K562 (cell line): ENCODE measurements at regions not wholly inside any gene's neighbourhood (a gene's known extent, or its start where the extent isn't known, plus 50 kb on each side); places are given as distances from the start of the nearest gene placed in this dataset.

Experiments
- ATAC-seq: fragments of 200-7000 bp; cut with Tn5 transposase; 3 replicates; pipeline ENCODE4 v1.9.1; 2020; ENCODE audit warnings: moderate library complexity
- BruUV-seq: library from RNA; stranded (reverse); fragments of 400-500 nt; replicated peaks from 2 replicates; lab custom pipeline; 2021; lab: Mats Ljungman, UMichigan
- CTCF ChIA-PET: fragments of 300-600 bp; formaldehyde crosslinking; extraction: SDS; loops from one replicate; lab custom pipeline; 2021; ENCODE audit warnings: low intra/inter-chr PET ratio; lab: Yijun Ruan, JAX
- POLR2A ChIA-PET: fragments of 300-600, 350-650 bp; sonication (Branson Sonifier 250); formaldehyde crosslinking; extraction: SDS; loops from one replicate; lab custom pipeline; 2021; ENCODE audit warnings: antibody characterized with exemption, inconsistent platforms; lab: Yijun Ruan, JAX
- DNase-seq, 4 experiments: peaks; one replicate each; pipeline versions ENCODE4 v3.0.0 to v3.0.0-alpha.2; 2011 to 2018; ENCODE audit warnings: low spot score in 3 of 4, mixed read lengths in 3 of 4; ENCODE audit errors: extremely low read depth in 1 of 4
- FAIRE-seq: peaks from 2 replicates; lab custom pipeline; 2011; peaks lifted over from hg19 to GRCh38; lab: Jason Lieb, UNC
- H2AFZ ChIP-seq: 2 replicates; pipeline ENCODE4 v1.6.0; 2011; ENCODE audit warnings: low read depth, low read length, control low read depth, inconsistent platforms
- H3K27ac ChIP-seq: fragments of 200-600 bp; 3 replicates; pipeline ENCODE4 v1.8.0; 2011; ENCODE audit warnings: low read depth, mild to moderate bottlenecking, control low read depth, inconsistent platforms, low read length, moderate library complexity, mixed read lengths; ENCODE audit errors: extremely low read depth
- H3K27me3 ChIP-seq, 2 experiments: fragments of 300-600 bp in 1 of 2; 2 replicates in 1 of 2; 3 replicates in 1 of 2; pipeline versions ENCODE4 v1.6.0 to v1.8.0; 2011; ENCODE audit warnings: inconsistent platforms in 2 of 2, low read length in 2 of 2, mild to moderate bottlenecking in 1 of 2, mixed read lengths in 1 of 2, moderate library complexity in 1 of 2; ENCODE audit not compliant: control insufficient read depth in 2 of 2, insufficient read depth in 2 of 2
- H3K36me3 ChIP-seq: fragments of 300-600 bp; 3 replicates; pipeline ENCODE4 v1.8.0; 2011; ENCODE audit warnings: mild to moderate bottlenecking, low read length, inconsistent platforms; ENCODE audit not compliant: control insufficient read depth, insufficient read depth
- H3K4me1 ChIP-seq, 2 experiments: fragments of 200-600 bp in 1 of 2; replicated peaks in 1 of 2; 2 replicates in 1 of 2; 3 replicates in 1 of 2; pipeline versions ENCODE4 v1.5.1 to v1.8.0; 2011; ENCODE audit warnings: inconsistent platforms in 2 of 2, low read length in 2 of 2, mild to moderate bottlenecking in 1 of 2, mixed read lengths in 1 of 2, moderate library complexity in 1 of 2; ENCODE audit not compliant: control insufficient read depth in 2 of 2, insufficient read depth in 2 of 2
- H3K4me2 ChIP-seq: 2 replicates; pipeline ENCODE4 v1.6.1; 2011; ENCODE audit warnings: low read length, control low read depth, inconsistent platforms, mixed read lengths; ENCODE audit not compliant: insufficient read depth
- H3K4me3 ChIP-seq: fragments of 200-600 bp; sonication (generic), shearing (Covaris generic); 2 replicates; pipeline ENCODE4 v1.5.1; 2016; ENCODE audit warnings: control low read depth, inconsistent platforms
- H3K79me2 ChIP-seq: fragments of 200-600 bp; 3 replicates; pipeline ENCODE4 v1.8.0; 2011; ENCODE audit warnings: low read length, inconsistent platforms; ENCODE audit not compliant: control insufficient read depth, insufficient read depth
- H3K9ac ChIP-seq, 2 experiments: 2 replicates each; pipeline versions ENCODE4 v1.6.0 to v1.6.1; 2011; ENCODE audit warnings: low read depth in 2 of 2, low read length in 2 of 2, control low read depth in 1 of 2, inconsistent platforms in 1 of 2, mild to moderate bottlenecking in 1 of 2, mixed read lengths in 1 of 2; ENCODE audit not compliant: insufficient read depth in 1 of 2
- H3K9me1 ChIP-seq: one replicate; pipeline ENCODE4 v1.6.0; 2011; ENCODE audit warnings: inconsistent platforms, mild to moderate bottlenecking, low read length, moderate library complexity; ENCODE audit not compliant: control insufficient read depth, insufficient read depth
- H3K9me3 ChIP-seq: replicated peaks from 2 replicates; pipeline ENCODE4 v1.5.1; 2011; ENCODE audit warnings: low read depth, low read length, inconsistent platforms; ENCODE audit not compliant: control insufficient read depth, insufficient read depth
- H4K20me1 ChIP-seq: replicated peaks from 2 replicates; pipeline ENCODE4 v1.6.1; 2011; ENCODE audit warnings: low read length, inconsistent platforms, mixed read lengths; ENCODE audit not compliant: control insufficient read depth, insufficient read depth
- CBX2 ChIP-seq: fragments of 200-600 bp; sonication (generic); IDR thresholded peaks from one replicate; pipeline ENCODE4 v1.6.1; 2012; ENCODE audit warnings: mild to moderate bottlenecking, low read length, inconsistent platforms; ENCODE audit not compliant: insufficient read depth, poor library complexity, severe bottlenecking
- LEF1 ChIP-seq: fragments of 450-650 bp; IDR thresholded peaks from 2 replicates; pipeline ENCODE4 v1.6.1; 2016; ENCODE audit warnings: mild to moderate bottlenecking
- MED1 ChIP-seq: sonication (generic); formaldehyde crosslinking; IDR thresholded peaks from 2 replicates; pipeline ENCODE4 v1.8.1; 2023; ENCODE audit warnings: missing genetic modification reagents, borderline replicate concordance
- ZNF197 ChIP-seq: fragments of 200-800 bp; sonication (Bioruptor generic); IDR thresholded peaks from 2 replicates; pipeline ENCODE4 v1.6.1; 2016; ENCODE audit warnings: low read depth, missing genetic modification characterization, missing compliant biosample characterization
- WGBS: fragments of 100-300 bp; shearing (Covaris generic); methylation state at CpG from one replicate; pipeline ENCODE4 v1.1.6; 2016; ENCODE audit warnings: low coverage, mixed read lengths; ENCODE audit not compliant: insufficient coverage; ENCODE audit errors: missing lambda C conversion rate; 5-methylcytosine and 5-hydroxymethylcytosine counted together
- in situ Hi-C: fragments of 300-500 bp; cut with MboI; formaldehyde crosslinking; loops from 4 replicates; pipeline ENCODE4 v1.15.0; 2018; ENCODE audit warnings: inconsistent platforms, mixed read lengths
- intact Hi-C: fragments of 100-400 bp; cut with micrococcal nuclease; formaldehyde crosslinking; loops from 2 replicates; pipeline ENCODE4 v1.14.2; 2022

DNA sequence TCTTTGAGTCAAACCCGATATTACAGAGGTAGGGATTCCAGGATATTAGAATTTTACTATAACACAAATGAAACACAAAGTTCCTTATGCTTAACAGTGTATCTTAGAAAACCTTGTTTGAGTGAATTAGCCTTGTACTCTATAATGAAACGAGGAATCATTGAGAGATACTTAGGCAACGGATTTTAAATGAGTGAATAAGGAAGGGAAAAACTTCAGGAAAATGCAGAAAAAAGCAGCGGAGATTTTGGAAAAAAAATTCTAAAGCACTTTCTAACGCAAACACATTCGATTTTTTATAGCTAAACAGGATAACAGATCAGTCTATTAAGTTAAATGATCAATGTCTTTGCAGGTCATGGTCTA, 137.3 kb downstream of the HFE start:
- BruUV-seq = no TSS peak
- no peak overlapping the region for H3K4me2 ChIP-seq
- no peak for ATAC-seq
- H3K4me3 ChIP-seq = no peak overlapping the region
- POLR2A ChIA-PET = interaction anchor here (0.9 to 5.9 kb wide), 4 partner anchors 8 to 95 kb away, joined by 3 to 54 read pairs (median 5); a partner anchor contains a TSS
- in situ Hi-C loops (loop anchor here (25.0 kb wide), 1 partner anchor 1588 kb away; a partner anchor contains a TSS), intact Hi-C loops (no loop called here)
- no peak for FAIRE-seq
- H4K20me1 ChIP-seq = no peaks in the 10 kb centered on the region
- 69% methylated on average over 6 of the region's 6 CpGs for WGBS
- H3K36me3 ChIP-seq = no peaks in the 10 kb centered on the region
- H3K27me3 ChIP-seq = no peaks in the 10 kb centered on the region
- H2AFZ ChIP-seq = no peak overlapping the region
- no peak overlapping the region for H3K9ac ChIP-seq
- H3K9me1 ChIP-seq = no peaks in the 10 kb centered on the region
- peaks cover 10% of the 10 kb centered on the region; the same call in 1 of the 2 replicates for H3K9me3 ChIP-seq
- CTCF ChIA-PET = no interaction called here
- no peak for DNase-seq
- H3K27ac ChIP-seq = no peak overlapping the region
- H3K4me1 ChIP-seq = peaks cover 0 to 12% of the 10 kb centered on the region in 2 experiments; a peak in 4 of 5 replicates
- H3K79me2 ChIP-seq = no peaks in the 10 kb centered on the region
- TF ChIP-seq CBX2 = no peak
- TF ChIP-seq LEF1 = 0 out of 2 replicates have a peak, but pooled peaks have one; percentile 17
- no peak for TF ChIP-seq MED1 (CRISPR knock-in tag)
- TF ChIP-seq ZNF197 = no peak
